Activated CD8-positive, alpha-beta T cell treated with anti-CD3 and anti-CD28 coated beads for 36 hours (primary cell): ENCODE measurements at regions not wholly inside any gene's neighbourhood (a gene's known extent, or its start where the extent isn't known, plus 50 kb on each side); places are given as distances from the start of the nearest gene placed in this dataset.

Experiments
- ATAC-seq: fragments of 200-7000 bp; cut with Tn5 transposase; one replicate; pipeline ENCODE4 v1.10.0; 2021; ENCODE audit warnings: mild to moderate bottlenecking, moderate library complexity
- CTCF ChIA-PET: fragments of 350-600 bp; sonication (Branson Sonifier 250); formaldehyde crosslinking; loops from one replicate; lab custom pipeline; 2021; ENCODE audit warnings: antibody characterized with exemption; lab: Charles Lee
- POLR2A ChIA-PET: fragments of 350-600 bp; sonication (Branson Sonifier 250); formaldehyde crosslinking; loops from one replicate; lab custom pipeline; 2021; ENCODE audit warnings: antibody characterized with exemption; lab: Charles Lee
- DNase-seq: peaks from one replicate; pipeline ENCODE4 v3.0.0-alpha.2; 2020
- H3K27ac Mint-ChIP-seq: one replicate; pipeline ENCODE4 v1.8.0; 2021; ENCODE audit warnings: mild to moderate bottlenecking, mixed read lengths
- H3K27me3 Mint-ChIP-seq: one replicate; pipeline ENCODE4 v1.8.0; 2021; ENCODE audit warnings: mixed read lengths
- H3K36me3 Mint-ChIP-seq: one replicate; pipeline ENCODE4 v1.8.0; 2021; ENCODE audit warnings: low read depth, mixed read lengths
- H3K4me1 Mint-ChIP-seq: one replicate; pipeline ENCODE4 v1.8.0; 2021; ENCODE audit warnings: low read depth, mixed read lengths
- H3K4me3 Mint-ChIP-seq: one replicate; pipeline ENCODE4 v1.8.0; 2021; ENCODE audit warnings: mild to moderate bottlenecking, moderate library complexity, mixed read lengths
- H3K9me3 Mint-ChIP-seq: one replicate; pipeline ENCODE4 v1.8.0; 2021; ENCODE audit warnings: mixed read lengths
- intact Hi-C: fragments of 100-400 bp; cut with micrococcal nuclease; formaldehyde crosslinking; loops from one replicate; pipeline ENCODE4 v1.10.0; 2022
- TF ChIP-seq, protein P1 (sequence below): fragments of 200-600 bp; IDR thresholded peaks from one replicate; pipeline ENCODE4 v1.8.0; 2022; ENCODE audit warnings: antibody characterized with exemption, mild to moderate bottlenecking

DNA sequence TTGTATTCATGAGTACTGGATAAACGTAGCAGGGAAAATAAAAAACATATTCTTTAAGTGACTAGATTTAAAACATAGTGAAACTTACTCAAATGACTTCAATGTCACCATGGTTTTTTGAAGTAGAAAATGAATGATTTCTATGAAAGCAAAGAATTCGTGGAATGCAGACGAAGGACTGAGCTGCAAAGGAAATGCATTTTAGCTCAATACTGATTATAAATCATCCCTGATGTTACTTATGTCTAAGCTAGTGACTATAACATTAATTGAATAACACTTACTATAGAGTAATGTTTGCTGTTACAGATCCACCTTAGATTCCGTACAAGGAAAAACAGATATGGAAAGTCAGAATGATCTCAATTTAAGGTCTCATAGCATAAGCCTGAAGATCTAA, 1257.7 kb upstream of the CDH2 start:
- TF ChIP-seq, protein P1, sequence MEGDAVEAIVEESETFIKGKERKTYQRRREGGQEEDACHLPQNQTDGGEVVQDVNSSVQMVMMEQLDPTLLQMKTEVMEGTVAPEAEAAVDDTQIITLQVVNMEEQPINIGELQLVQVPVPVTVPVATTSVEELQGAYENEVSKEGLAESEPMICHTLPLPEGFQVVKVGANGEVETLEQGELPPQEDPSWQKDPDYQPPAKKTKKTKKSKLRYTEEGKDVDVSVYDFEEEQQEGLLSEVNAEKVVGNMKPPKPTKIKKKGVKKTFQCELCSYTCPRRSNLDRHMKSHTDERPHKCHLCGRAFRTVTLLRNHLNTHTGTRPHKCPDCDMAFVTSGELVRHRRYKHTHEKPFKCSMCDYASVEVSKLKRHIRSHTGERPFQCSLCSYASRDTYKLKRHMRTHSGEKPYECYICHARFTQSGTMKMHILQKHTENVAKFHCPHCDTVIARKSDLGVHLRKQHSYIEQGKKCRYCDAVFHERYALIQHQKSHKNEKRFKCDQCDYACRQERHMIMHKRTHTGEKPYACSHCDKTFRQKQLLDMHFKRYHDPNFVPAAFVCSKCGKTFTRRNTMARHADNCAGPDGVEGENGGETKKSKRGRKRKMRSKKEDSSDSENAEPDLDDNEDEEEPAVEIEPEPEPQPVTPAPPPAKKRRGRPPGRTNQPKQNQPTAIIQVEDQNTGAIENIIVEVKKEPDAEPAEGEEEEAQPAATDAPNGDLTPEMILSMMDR: no peak
- Mint-ChIP-seq H3K4me3 (no peak overlapping the region), H3K9me3 (peaks cover 12% of the 10 kb centered on the region), H3K4me1 (no peaks in the 10 kb centered on the region), H3K27ac (no peak overlapping the region), H3K36me3 (no peaks in the 10 kb centered on the region), H3K27me3 (no peaks in the 10 kb centered on the region)
- DNase-seq: no peak
- ATAC-seq: no peak
- ChIA-PET POLR2A (no interaction called here), CTCF (no interaction called here)
- intact Hi-C loops: no loop called here

DNA sequence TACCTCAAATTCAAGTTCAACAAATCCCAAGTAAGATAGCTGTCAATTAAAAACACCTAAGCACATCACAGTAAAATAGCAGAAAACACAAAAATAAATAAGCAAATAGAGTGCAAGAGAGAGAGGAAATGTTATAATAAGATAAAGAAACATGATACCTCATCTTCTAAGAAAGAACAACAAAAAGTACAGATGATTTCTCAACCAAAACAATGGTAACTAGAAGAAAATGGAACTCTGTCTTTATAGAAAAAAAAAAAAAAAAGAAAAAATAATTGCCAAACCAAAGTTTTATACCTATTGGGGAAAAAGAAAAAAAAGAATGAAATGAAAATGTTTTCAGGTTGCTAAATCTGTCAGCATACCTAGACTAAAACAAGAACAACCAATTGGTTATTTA, 1253.5 kb upstream of the CDH2 start:
- ChIA-PET POLR2A (no interaction called here), CTCF (interaction anchor here (0.6 kb wide), 1 partner anchor 711 kb away, joined by 3 read pairs; no protein-coding TSS in a partner anchor)
- DNase-seq (no peak), ATAC-seq (no peak)
- Mint-ChIP-seq H3K36me3 (no peaks in the 10 kb centered on the region), H3K27ac (no peak overlapping the region), H3K27me3 (no peaks in the 10 kb centered on the region), H3K4me1 (no peaks in the 10 kb centered on the region), H3K4me3 (no peak overlapping the region), H3K9me3 (peaks cover 11% of the 10 kb centered on the region)
- TF ChIP-seq, protein P1: no peak
- intact Hi-C loops: no loop called here

DNA sequence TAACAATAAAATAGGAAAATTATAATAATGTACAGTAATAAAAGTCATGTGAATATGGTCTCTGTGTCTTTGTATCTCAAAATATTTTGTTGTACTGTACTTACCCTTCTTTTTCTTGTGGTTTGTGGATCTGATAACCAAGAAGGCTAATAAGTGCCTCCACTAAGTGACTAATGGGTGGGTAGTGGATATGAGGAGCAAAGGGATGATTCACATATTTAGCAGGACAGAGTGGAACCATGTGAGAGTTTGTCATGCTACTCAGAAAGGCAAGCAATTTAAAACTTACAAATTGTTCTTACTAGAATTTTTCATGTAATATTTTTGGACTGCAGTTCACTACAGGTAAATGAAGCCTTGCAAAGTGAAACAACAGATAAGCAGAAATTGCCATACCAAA, 1241.2 kb upstream of the CDH2 start:
- ATAC-seq: no peak
- peaks cover 18% of the 10 kb centered on the region for H3K9me3 Mint-ChIP-seq
- intact Hi-C loops: no loop called here
- H3K4me1 Mint-ChIP-seq: no peaks in the 10 kb centered on the region
- POLR2A ChIA-PET: no interaction called here
- TF ChIP-seq, protein P1: no peak
- no peaks in the 10 kb centered on the region for H3K27me3 Mint-ChIP-seq
- H3K4me3 Mint-ChIP-seq: no peak overlapping the region
- DNase-seq: no peak
- no peak overlapping the region for H3K27ac Mint-ChIP-seq
- H3K36me3 Mint-ChIP-seq: no peaks in the 10 kb centered on the region
- CTCF ChIA-PET: no interaction called here

DNA sequence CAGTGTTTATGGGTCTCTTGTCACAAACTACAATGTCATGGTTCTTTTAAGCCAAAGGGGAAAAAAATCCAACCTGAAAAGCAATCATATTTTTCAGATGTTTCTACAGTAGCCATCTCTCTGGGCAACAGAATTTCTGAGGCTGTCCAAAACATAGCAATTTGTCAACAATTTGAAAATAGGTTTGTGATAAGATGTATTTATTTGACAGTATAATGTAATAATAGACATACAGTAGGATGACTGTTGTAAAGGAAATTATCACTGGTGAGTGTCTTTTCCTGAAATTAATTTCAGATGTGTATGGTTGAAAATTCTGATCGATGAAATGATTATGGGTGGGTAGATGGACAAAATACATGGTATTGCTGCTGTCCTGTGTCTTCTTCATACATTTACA, 1230.1 kb upstream of the CDH2 start:
- H3K9me3 Mint-ChIP-seq: peaks cover 2% of the 10 kb centered on the region
- DNase-seq: no peak
- intact Hi-C loops: no loop called here
- ChIA-PET CTCF (no interaction called here), POLR2A (no interaction called here)
- no peaks in the 10 kb centered on the region for H3K27me3 Mint-ChIP-seq
- TF ChIP-seq, protein P1: no peak
- no peak overlapping the region for H3K4me3 Mint-ChIP-seq
- H3K27ac Mint-ChIP-seq: no peak overlapping the region
- H3K4me1 Mint-ChIP-seq: no peaks in the 10 kb centered on the region
- no peak for ATAC-seq
- H3K36me3 Mint-ChIP-seq: no peaks in the 10 kb centered on the region

DNA sequence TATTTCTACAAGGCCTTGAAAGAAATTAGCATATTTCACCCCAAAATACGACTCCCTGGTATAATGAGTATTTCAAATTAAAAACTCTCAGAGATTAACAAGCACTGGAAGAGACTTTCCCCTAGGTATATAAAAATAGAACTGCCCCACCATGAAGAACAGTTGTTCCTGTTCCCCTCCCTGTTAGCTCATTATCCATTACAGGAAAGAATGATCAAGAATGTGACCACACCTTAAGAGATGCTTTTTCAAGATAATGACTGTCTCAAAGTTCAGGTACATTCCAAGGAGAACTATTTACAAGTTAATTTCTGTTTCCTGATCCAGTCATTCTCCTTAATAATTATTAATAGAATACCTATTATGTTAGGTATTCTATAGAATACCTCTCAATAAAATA, 1220.6 kb upstream of the CDH2 start:
- TF ChIP-seq, protein P1: no peak
- ATAC-seq (no peak), DNase-seq (no peak)
- ChIA-PET CTCF (no interaction called here), POLR2A (no interaction called here)
- no peak overlapping the region for H3K4me3 Mint-ChIP-seq
- H3K36me3 Mint-ChIP-seq: no peaks in the 10 kb centered on the region
- H3K27me3 Mint-ChIP-seq: no peaks in the 10 kb centered on the region
- peaks cover 7% of the 10 kb centered on the region for H3K9me3 Mint-ChIP-seq
- no peak overlapping the region for H3K27ac Mint-ChIP-seq
- intact Hi-C loops: no loop called here
- H3K4me1 Mint-ChIP-seq: no peaks in the 10 kb centered on the region
